ENCODE measurements at regions not wholly inside any gene's neighbourhood (a gene's known extent, or its start where the extent isn't known, plus 50 kb on each side); places are given as distances from the start of the nearest gene placed in this dataset.

- DNase-seq, result no peak
- intact Hi-C loops (cut with DNase I), result no loop called here
Observed at GRCh38 chr1:86233403-86233802, 76.8 kb upstream of the COL24A1 start.

GRCh38 chr1:86231076-86231475 is 74.5 kb upstream of the COL24A1 start:
- no peak for DNase-seq
- intact Hi-C loops (cut with DNase I), result no loop called here

GRCh38 chr1:86229405-86229975 is 72.9 kb upstream of the COL24A1 start:
- DNase-seq, result no peak
- intact Hi-C loops (cut with DNase I), result no loop called here

- intact Hi-C loops (cut with DNase I), result no loop called here
- DNase-seq, result no peak
Observed at GRCh38 chr1:86228546-86228945, 72.0 kb upstream of the COL24A1 start.

GRCh38 chr1:86227026-86227425 is 70.5 kb upstream of the COL24A1 start:
- intact Hi-C loops (cut with DNase I), result no loop called here
- no peak for DNase-seq

GRCh38 chr1:86226204-86226603 is 69.6 kb upstream of the COL24A1 start:
- intact Hi-C loops (cut with DNase I), result no loop called here
- DNase-seq, result no peak

GRCh38 chr1:86224651-86225310 is 68.2 kb upstream of the COL24A1 start:
- intact Hi-C loops (cut with DNase I), result no loop called here
- no peak for DNase-seq

GRCh38 chr1:86218859-86219258 is 62.3 kb upstream of the COL24A1 start:
- intact Hi-C loops (cut with DNase I), result no loop called here
- DNase-seq, result no peak

GRCh38 chr1:86214605-86215004 is 58.0 kb upstream of the COL24A1 start:
- intact Hi-C loops (cut with DNase I), result no loop called here
- no peak for DNase-seq

- no peak for DNase-seq
- intact Hi-C loops (cut with DNase I), result no loop called here
Observed at GRCh38 chr1:86209346-86209745, 52.8 kb upstream of the COL24A1 start.

GRCh38 chr1:86207323-86207722 is 50.8 kb upstream of the COL24A1 start:
- peak in 1 of 42 donors; percentile 10 for DNase-seq
- intact Hi-C loops (cut with DNase I), result no loop called here

Data from head of caudate nucleus (tissue), 42 donors.